H1 (cell line): ENCODE measurements at regions not wholly inside any gene's neighbourhood (a gene's known extent, or its start where the extent isn't known, plus 50 kb on each side); places are given as distances from the start of the nearest gene placed in this dataset.

ENCODE experiments used
- CTCF ChIA-PET: fragments of 300-600 bp; sonication (Branson Sonifier 250); formaldehyde crosslinking; loops from one replicate; lab custom pipeline; 2021; ENCODE audit not compliant: partially characterized antibody; lab: Charles Lee
- POLR2A ChIA-PET: fragments of 300-600 bp; sonication (Branson Sonifier 250); formaldehyde crosslinking; loops from one replicate; lab custom pipeline; 2021; ENCODE audit warnings: inconsistent platforms; ENCODE audit not compliant: partially characterized antibody; lab: Charles Lee
- DNase-seq, 2 experiments: peaks; one replicate each; pipeline versions ENCODE4 v3.0.0 to v3.0.0-alpha.2; 2010 to 2022; ENCODE audit warnings: low spot score in 2 of 2, low read depth in 1 of 2, mixed read lengths in 1 of 2
- FAIRE-seq: peaks from 2 replicates; lab custom pipeline; 2011; peaks lifted over from hg19 to GRCh38; lab: Jason Lieb, UNC
- H2AFZ ChIP-seq: 2 replicates; pipeline ENCODE4 v1.8.1; 2012; ENCODE audit warnings: low read length, inconsistent platforms
- H2AK5ac ChIP-seq: 2 replicates; pipeline ENCODE4 v1.6.1; 2013; ENCODE audit warnings: low read depth, low read length
- H2BK120ac ChIP-seq: replicated peaks from 2 replicates; pipeline ENCODE3; 2013; ENCODE audit warnings: low read depth, low read length, inconsistent platforms
- H2BK12ac ChIP-seq: 2 replicates; pipeline ENCODE4 v1.6.1; 2013; ENCODE audit warnings: low read depth, low read length
- H2BK15ac ChIP-seq: 2 replicates; pipeline ENCODE4 v1.6.1; 2013; ENCODE audit warnings: low read length
- H2BK20ac ChIP-seq: 2 replicates; pipeline ENCODE4 v1.6.1; 2013; ENCODE audit warnings: low read length
- H2BK5ac ChIP-seq: 2 replicates; pipeline ENCODE4 v1.6.1; 2013; ENCODE audit warnings: low read depth, low read length
- H3K14ac ChIP-seq: 2 replicates; pipeline ENCODE4 v1.6.1; 2013; ENCODE audit warnings: inconsistent platforms; ENCODE audit not compliant: insufficient read length
- H3K18ac ChIP-seq: 2 replicates; pipeline ENCODE4 v1.6.1; 2013; ENCODE audit warnings: low read length; ENCODE audit errors: extremely low read depth
- H3K23ac ChIP-seq: 2 replicates; pipeline ENCODE4 v1.6.1; 2013; ENCODE audit warnings: inconsistent platforms; ENCODE audit not compliant: insufficient read length
- H3K23me2 ChIP-seq: 2 replicates; pipeline ENCODE4 v1.6.1; 2013; ENCODE audit warnings: low read depth, low read length
- H3K27ac ChIP-seq: 2 replicates; pipeline ENCODE4 v1.6.1; 2011; ENCODE audit warnings: low read depth, low read length, inconsistent platforms
- H3K27me3 ChIP-seq, 4 experiments: replicated peaks in 1 of 4; 1 replicate in 1 of 4; 2 replicates in 3 of 4; pipeline versions ENCODE4 v1.6.1 to v1.8.1; 2011 to 2013; ENCODE audit warnings: low read length in 3 of 4, mild to moderate bottlenecking in 3 of 4, inconsistent platforms in 2 of 4, mixed read lengths in 2 of 4, moderate library complexity in 1 of 4; ENCODE audit not compliant: control insufficient read depth in 3 of 4, insufficient read depth in 3 of 4; ENCODE audit errors: extremely low read depth in 1 of 4
- H3K36me3 ChIP-seq, 4 experiments: 2 replicates each; pipeline versions ENCODE4 v1.6.1 to v1.8.1; 2011 to 2013; ENCODE audit warnings: mild to moderate bottlenecking in 4 of 4, low read length in 3 of 4, moderate library complexity in 2 of 4, control low read depth in 1 of 4, inconsistent platforms in 1 of 4; ENCODE audit not compliant: insufficient read depth in 4 of 4, control insufficient read depth in 2 of 4
- H3K4ac ChIP-seq: replicated peaks from 2 replicates; pipeline ENCODE3; 2013; ENCODE audit warnings: low read length, low read depth, mixed read lengths, inconsistent platforms; ENCODE audit not compliant: insufficient read length
- H3K4me1 ChIP-seq, 4 experiments: replicated peaks in 1 of 4; 1 replicate in 1 of 4; 2 replicates in 3 of 4; pipeline versions ENCODE4 v1.6.1 to v1.8.1; 2011 to 2013; ENCODE audit warnings: low read length in 3 of 4, inconsistent platforms in 2 of 4, mixed read lengths in 1 of 4; ENCODE audit not compliant: insufficient read depth in 4 of 4, control insufficient read depth in 3 of 4
- H3K4me2 ChIP-seq, 2 experiments: 2 replicates each; pipeline versions ENCODE4 v1.6.1 to v1.8.1; 2011 to 2013; ENCODE audit warnings: low read depth in 2 of 2, low read length in 2 of 2, control low read depth in 1 of 2, inconsistent platforms in 1 of 2, mild to moderate bottlenecking in 1 of 2; ENCODE audit not compliant: insufficient read depth in 1 of 2
- H3K4me3 ChIP-seq, 4 experiments: fragments of 200-600, 300-600 bp in 1 of 4; sonication (generic), shearing (Covaris generic), sonication (Bioruptor Twin) in 1 of 4; 2 replicates each; pipeline versions ENCODE4 v1.5.1 to v1.8.1; 2011 to 2016; ENCODE audit warnings: low read length in 4 of 4, low read depth in 3 of 4, control low read depth in 2 of 4, inconsistent platforms in 2 of 4, mild to moderate bottlenecking in 2 of 4, mixed read lengths in 1 of 4, moderate library complexity in 1 of 4; ENCODE audit not compliant: insufficient read depth in 2 of 4; ENCODE audit errors: extremely low read depth in 1 of 4
- H3K56ac ChIP-seq: replicated peaks from 2 replicates; pipeline ENCODE3; 2013; ENCODE audit warnings: low read depth, mild to moderate bottlenecking, mixed read lengths, low read length, inconsistent platforms; ENCODE audit not compliant: insufficient read length
- H3K79me1 ChIP-seq: 2 replicates; pipeline ENCODE4 v1.6.1; 2013; ENCODE audit warnings: low read depth, low read length, control low read depth
- H3K79me2 ChIP-seq, 2 experiments: 2 replicates each; pipeline versions ENCODE4 v1.6.1 to v1.8.1; 2012 to 2013; ENCODE audit warnings: low read length in 2 of 2, mild to moderate bottlenecking in 2 of 2, inconsistent platforms in 1 of 2; ENCODE audit not compliant: insufficient read depth in 2 of 2, control insufficient read depth in 1 of 2
- H3K9ac ChIP-seq, 4 experiments: replicated peaks in 1 of 4; 1 replicate in 1 of 4; 2 replicates in 3 of 4; pipeline versions ENCODE4 v1.6.1 to v1.8.1; 2011 to 2013; ENCODE audit warnings: low read depth in 3 of 4, low read length in 3 of 4, control low read depth in 2 of 4, mild to moderate bottlenecking in 2 of 4, moderate library complexity in 2 of 4, inconsistent platforms in 1 of 4; ENCODE audit errors: extremely low read depth in 1 of 4
- H3K9me3 ChIP-seq, 2 experiments: 2 replicates each; pipeline versions ENCODE4 v1.6.1 to v1.8.1; 2012 to 2013; ENCODE audit warnings: mild to moderate bottlenecking in 2 of 2, moderate library complexity in 2 of 2, control low read depth in 1 of 2, inconsistent platforms in 1 of 2, low read depth in 1 of 2, low read length in 1 of 2, mixed read lengths in 1 of 2; ENCODE audit not compliant: insufficient read depth in 2 of 2
- H4K20me1 ChIP-seq, 2 experiments: replicated peaks in 1 of 2; 2 replicates each; pipeline versions ENCODE3 to v1.8.1; 2011 to 2013; ENCODE audit warnings: inconsistent platforms in 2 of 2, low read length in 2 of 2, mild to moderate bottlenecking in 1 of 2; ENCODE audit not compliant: insufficient read depth in 2 of 2, control insufficient read depth in 1 of 2
- H4K5ac ChIP-seq: 2 replicates; pipeline ENCODE4 v1.6.1; 2013; ENCODE audit warnings: low read length, low read depth, mixed read lengths, inconsistent platforms; ENCODE audit not compliant: insufficient read length
- H4K8ac ChIP-seq: 2 replicates; pipeline ENCODE4 v1.8.0; 2013; ENCODE audit warnings: mild to moderate bottlenecking, moderate library complexity, low read length, inconsistent platforms; ENCODE audit not compliant: insufficient read depth; ENCODE audit errors: extremely low read depth
- H4K91ac ChIP-seq: replicated peaks from 2 replicates; pipeline ENCODE3; 2013; ENCODE audit warnings: low read length, mixed read lengths, inconsistent platforms; ENCODE audit not compliant: insufficient read length
- ASH2L ChIP-seq: fragments of 200-600, 300-600 bp; sonication (generic); IDR thresholded peaks from one replicate; pipeline ENCODE4 v1.7.1; 2017; ENCODE audit warnings: low read length
- BACH1 ChIP-seq: IDR thresholded peaks from 2 replicates; pipeline ENCODE4 v1.6.1; 2012; ENCODE audit warnings: low read length, improper control_type of control experiment
- BRCA1 ChIP-seq: IDR thresholded peaks from 2 replicates; pipeline ENCODE4 v1.6.1; 2012; ENCODE audit warnings: low read depth, low read length, improper control_type of control experiment
- CBX5 ChIP-seq: fragments of 300-800, 300-1000 bp; sonication (generic); IDR thresholded peaks from 2 replicates; pipeline ENCODE4 v1.7.1; 2016; ENCODE audit warnings: antibody characterized with exemption, low read length, low read depth
- CTCF ChIP-seq, 3 experiments: IDR thresholded peaks; 1 replicate in 2 of 3; 2 replicates in 1 of 3; pipeline versions ENCODE4 v1.5.1 to v1.6.1; 2011; ENCODE audit warnings: low read length in 3 of 3, mild to moderate bottlenecking in 3 of 3, inconsistent platforms in 2 of 3, low read depth in 1 of 3, moderate library complexity in 1 of 3; ENCODE audit not compliant: insufficient read depth in 1 of 3; ENCODE audit errors: control extremely low read depth in 1 of 3
- EZH2 ChIP-seq: fragments of 200-600 bp; sonication (generic); IDR thresholded peaks from 2 replicates; pipeline ENCODE4 v1.7.1; 2012; ENCODE audit warnings: low read depth, mild to moderate bottlenecking, moderate library complexity, low read length, inconsistent platforms; ENCODE audit not compliant: severe bottlenecking
- KDM1A ChIP-seq: fragments of 200-600, 300-600 bp; sonication (generic); IDR thresholded peaks from 2 replicates; pipeline ENCODE4 v1.7.1; 2016; ENCODE audit warnings: mild to moderate bottlenecking, low read length, borderline replicate concordance
- PHF8 ChIP-seq: fragments of 200-600 bp; sonication (generic); conservative IDR thresholded peaks from 2 replicates; pipeline ENCODE4 v1.7.1; 2012; ENCODE audit warnings: low read depth, mild to moderate bottlenecking, inconsistent platforms, low read length, moderate library complexity
- RFX5 ChIP-seq: IDR thresholded peaks from 2 replicates; pipeline ENCODE4 v1.6.1; 2011; ENCODE audit warnings: low read depth, low read length, improper control_type of control experiment, borderline replicate concordance
- WGBS, 2 experiments: shearing (Covaris generic) in 1 of 2; methylation state at CpG; one replicate each; pipeline versions ENCODE4 v1.1.6 to v1.1.7; 2013 to 2015; ENCODE audit warnings: low lambda C conversion rate in 2 of 2, mixed read lengths in 2 of 2, inconsistent platforms in 1 of 2, low coverage in 1 of 2, missing lambda C conversion rate in 1 of 2; ENCODE audit not compliant: insufficient replicate concordance in 2 of 2, insufficient coverage in 1 of 2, insufficient read length in 1 of 2; ENCODE audit errors: extremely low coverage in 1 of 2, missing lambda C conversion rate in 1 of 2; 5-methylcytosine and 5-hydroxymethylcytosine counted together

GRCh38 chr1:30102605-30103004 is 620.8 kb downstream of the MATN1 start:
- no peaks in the 10 kb centered on the region for H3K79me2 ChIP-seq
- H3K4me3 ChIP-seq = no peak overlapping the region
- ChIA-PET CTCF (interaction anchor here (1.0 to 4.7 kb wide), 9 partner anchors 8 to 399 kb away, joined by 3 to 17 read pairs (median 4); no protein-coding TSS in a partner anchor), POLR2A (no interaction called here)
- H2BK12ac ChIP-seq = no peak overlapping the region
- no peaks in the 10 kb centered on the region for H3K36me3 ChIP-seq
- H3K23me2 ChIP-seq = no peaks in the 10 kb centered on the region
- H3K4me2 ChIP-seq = no peak overlapping the region
- DNase-seq (no peak), FAIRE-seq (no peak)
- no peak overlapping the region for H3K56ac ChIP-seq
- H3K18ac ChIP-seq = no peak overlapping the region
- H4K5ac ChIP-seq = no peak overlapping the region
- H3K27me3 ChIP-seq = no peaks in the 10 kb centered on the region
- no peaks in the 10 kb centered on the region for H4K20me1 ChIP-seq
- H3K9ac ChIP-seq = no peak overlapping the region
- no peak overlapping the region for H2AFZ ChIP-seq
- no peaks in the 10 kb centered on the region for H3K79me1 ChIP-seq
- no peak overlapping the region for H2BK20ac ChIP-seq
- H3K23ac ChIP-seq = no peak overlapping the region
- H4K91ac ChIP-seq = no peak overlapping the region
- no peaks in the 10 kb centered on the region for H3K9me3 ChIP-seq
- 90% methylated on average over 7 of the region's 7 CpGs; no CpG with 5 or more reads in 1 of the 2 experiments for WGBS, 2 experiments
- H2BK120ac ChIP-seq = no peak overlapping the region
- no peak overlapping the region for H3K14ac ChIP-seq
- H2BK15ac ChIP-seq = no peak overlapping the region
- peak overlapping the region; percentile 42; the same call in 1 of the 2 replicates for H4K8ac ChIP-seq
- no peak overlapping the region for H3K27ac ChIP-seq
- H2AK5ac ChIP-seq = no peak overlapping the region
- no peak for TF ChIP-seq RFX5
- no peak for TF ChIP-seq CBX5
- no peak for TF ChIP-seq ASH2L
- no peak for TF ChIP-seq CTCF (IDR thresholded peaks at IDR 0.05; ENCODE audit: control extremely low read depth in 1 of 3, insufficient read depth in 1 of 3, low read depth in 1 of 3, low read length in 3 of 3)
- TF ChIP-seq EZH2 = no peak
- no peak for TF ChIP-seq BRCA1
- TF ChIP-seq KDM1A = no peak
- TF ChIP-seq BACH1 = no peak
- no peak for TF ChIP-seq PHF8
- peaks cover 0 to 3% (median 0%) of the 10 kb centered on the region in 4 experiments; a peak in 1 of 7 replicates for H3K4me1 ChIP-seq
- no peak overlapping the region for H2BK5ac ChIP-seq
- no peak overlapping the region for H3K4ac ChIP-seq
